H9 (cell line): ENCODE measurements at regions not wholly inside any gene's neighbourhood (a gene's known extent, or its start where the extent isn't known, plus 50 kb on each side); places are given as distances from the start of the nearest gene placed in this dataset.

ENCODE experiments used
- DNase-seq: peaks from one replicate; pipeline ENCODE4 v3.0.0-alpha.2; 2017
- H2AFZ ChIP-seq: one replicate; pipeline ENCODE4 v1.6.1; 2013; ENCODE audit warnings: mild to moderate bottlenecking, low read length, control low read depth, moderate library complexity
- H2AK5ac ChIP-seq: 2 replicates; pipeline ENCODE4 v1.6.1; 2013; ENCODE audit warnings: low read length, control low read depth, mixed read lengths; ENCODE audit not compliant: insufficient read length
- H2BK120ac ChIP-seq: one replicate; pipeline ENCODE4 v1.6.1; 2013; ENCODE audit warnings: low read depth, mild to moderate bottlenecking, low read length, control low read depth, inconsistent platforms; ENCODE audit not compliant: poor library complexity, severe bottlenecking
- H2BK12ac ChIP-seq: 2 replicates; pipeline ENCODE4 v1.6.1; 2013; ENCODE audit warnings: low read length, control low read depth, mixed read lengths, low read depth; ENCODE audit not compliant: insufficient read length
- H2BK15ac ChIP-seq: 2 replicates; pipeline ENCODE4 v1.6.1; 2013; ENCODE audit warnings: low read depth, low read length, control low read depth
- H2BK20ac ChIP-seq: one replicate; pipeline ENCODE4 v1.6.1; 2013; ENCODE audit warnings: low read depth, mild to moderate bottlenecking, low read length, control low read depth, inconsistent platforms; ENCODE audit not compliant: poor library complexity, severe bottlenecking
- H2BK5ac ChIP-seq: 2 replicates; pipeline ENCODE4 v1.6.1; 2013; ENCODE audit warnings: low read length, control low read depth, mixed read lengths; ENCODE audit not compliant: insufficient read length
- H3K14ac ChIP-seq: 2 replicates; pipeline ENCODE4 v1.6.1; 2013; ENCODE audit warnings: low read length, control low read depth; ENCODE audit not compliant: insufficient read depth
- H3K18ac ChIP-seq: 2 replicates; pipeline ENCODE4 v1.6.1; 2013; ENCODE audit warnings: low read depth, mild to moderate bottlenecking, mixed read lengths, low read length, control low read depth; ENCODE audit not compliant: insufficient read length
- H3K23ac ChIP-seq: 2 replicates; pipeline ENCODE4 v1.6.1; 2013; ENCODE audit warnings: low read length, control low read depth, mixed read lengths, low read depth; ENCODE audit not compliant: insufficient read length
- H3K23me2 ChIP-seq: 2 replicates; pipeline ENCODE4 v1.6.1; 2013; ENCODE audit warnings: low read depth, mild to moderate bottlenecking, mixed read lengths, low read length, control low read depth; ENCODE audit not compliant: insufficient read length, poor library complexity, severe bottlenecking
- H3K27ac ChIP-seq: 2 replicates; pipeline ENCODE4 v1.5.1; 2013; ENCODE audit warnings: low read length, control low read depth, mixed read lengths, low read depth; ENCODE audit not compliant: insufficient read length
- H3K27me3 ChIP-seq: 2 replicates; pipeline ENCODE4 v1.6.1; 2013; ENCODE audit warnings: low read length, control low read depth, inconsistent platforms; ENCODE audit not compliant: insufficient read depth
- H3K4ac ChIP-seq: 2 replicates; pipeline ENCODE4 v1.6.1; 2013; ENCODE audit warnings: low read depth, mild to moderate bottlenecking, control low read depth, inconsistent platforms, low read length, moderate library complexity
- H3K4me1 ChIP-seq: 2 replicates; pipeline ENCODE4 v1.6.1; 2013; ENCODE audit warnings: low read length, control low read depth, inconsistent platforms; ENCODE audit not compliant: insufficient read depth
- H3K4me2 ChIP-seq: 2 replicates; pipeline ENCODE4 v1.6.1; 2013; ENCODE audit warnings: low read length, control low read depth, mixed read lengths; ENCODE audit not compliant: insufficient read length, insufficient read depth
- H3K56ac ChIP-seq: 2 replicates; pipeline ENCODE4 v1.6.1; 2013; ENCODE audit warnings: low read depth, mild to moderate bottlenecking, mixed read lengths, low read length, control low read depth; ENCODE audit not compliant: insufficient read length
- H3K79me1 ChIP-seq: 2 replicates; pipeline ENCODE4 v1.6.1; 2013; ENCODE audit warnings: low read depth, mild to moderate bottlenecking, moderate library complexity, low read length, control low read depth, inconsistent platforms; ENCODE audit not compliant: insufficient read depth, poor library complexity, severe bottlenecking
- H3K79me2 ChIP-seq: 2 replicates; pipeline ENCODE4 v1.6.1; 2013; ENCODE audit warnings: low read length, control low read depth, inconsistent platforms; ENCODE audit not compliant: insufficient read depth
- H3K9ac ChIP-seq: 2 replicates; pipeline ENCODE4 v1.6.1; 2013; ENCODE audit warnings: low read length, control low read depth, mixed read lengths; ENCODE audit not compliant: insufficient read length; ENCODE audit errors: extremely low read depth
- H3K9me3 ChIP-seq: one replicate; pipeline ENCODE4 v1.6.1; 2013; ENCODE audit warnings: low read depth, low read length, inconsistent platforms; ENCODE audit not compliant: control insufficient read depth
- H3T11ph ChIP-seq: one replicate; pipeline ENCODE4 v1.6.1; 2013; ENCODE audit warnings: mild to moderate bottlenecking, low read length, control low read depth, inconsistent platforms
- H4K20me1 ChIP-seq: one replicate; pipeline ENCODE4 v1.6.1; 2013; ENCODE audit not compliant: control insufficient read depth, insufficient read length, insufficient read depth
- H4K5ac ChIP-seq: 2 replicates; pipeline ENCODE4 v1.6.1; 2013; ENCODE audit warnings: low read depth, mild to moderate bottlenecking, mixed read lengths, low read length, control low read depth; ENCODE audit not compliant: insufficient read length
- H4K8ac ChIP-seq: replicated peaks from 2 replicates; pipeline ENCODE4 v1.6.1; 2013; ENCODE audit warnings: low read length, control low read depth, mixed read lengths, low read depth; ENCODE audit not compliant: insufficient read length
- H4K91ac ChIP-seq: 2 replicates; pipeline ENCODE4 v1.6.1; 2013; ENCODE audit warnings: low read depth, mild to moderate bottlenecking, moderate library complexity, mixed read lengths, low read length, control low read depth; ENCODE audit not compliant: insufficient read length
- H3K27ac Mint-ChIP-seq, 3 experiments: 2 replicates in 2 of 3; 3 replicates in 1 of 3; pipeline ENCODE4 v1.8.0; 2020 to 2021; ENCODE audit warnings: mixed read lengths in 3 of 3, mild to moderate bottlenecking in 1 of 3, moderate library complexity in 1 of 3
- H3K27me3 Mint-ChIP-seq: 2 replicates; pipeline ENCODE4 v1.8.0; 2021; ENCODE audit warnings: low read depth, mild to moderate bottlenecking, moderate library complexity, mixed read lengths
- H3K36me3 Mint-ChIP-seq, 3 experiments: 2 replicates in 2 of 3; 3 replicates in 1 of 3; pipeline ENCODE4 v1.8.0; 2020 to 2021; ENCODE audit warnings: low read depth in 3 of 3, mixed read lengths in 3 of 3; ENCODE audit not compliant: insufficient read depth in 1 of 3
- H3K4me1 Mint-ChIP-seq, 2 experiments: 2 replicates each; pipeline ENCODE4 v1.8.0; 2020; ENCODE audit warnings: mixed read lengths in 2 of 2
- H3K4me3 Mint-ChIP-seq, 2 experiments: 2 replicates in 1 of 2; 3 replicates in 1 of 2; pipeline ENCODE4 v1.8.0; 2020 to 2021; ENCODE audit warnings: mild to moderate bottlenecking in 2 of 2, mixed read lengths in 2 of 2, moderate library complexity in 1 of 2
- H3K9me3 Mint-ChIP-seq, 2 experiments: 2 replicates in 1 of 2; 3 replicates in 1 of 2; pipeline ENCODE4 v1.8.0; 2020; ENCODE audit warnings: mild to moderate bottlenecking in 2 of 2, mixed read lengths in 2 of 2, moderate library complexity in 1 of 2
- CTCF ChIP-seq: fragments of 200-600 bp; sonication (generic); conservative IDR thresholded peaks from 3 replicates; pipeline ENCODE4 v1.8.0; 2021; ENCODE audit warnings: antibody characterized with exemption, mild to moderate bottlenecking
- WGBS: extraction: QIAGEN DNeasy Blood & Tissue Kit; methylation state at CpG from one replicate; pipeline ENCODE4 v1.1.7; 2013; ENCODE audit warnings: missing lambda C conversion rate, low lambda C conversion rate, mixed read lengths; ENCODE audit not compliant: insufficient read length; ENCODE audit errors: extremely low coverage; 5-methylcytosine and 5-hydroxymethylcytosine counted together

DNA sequence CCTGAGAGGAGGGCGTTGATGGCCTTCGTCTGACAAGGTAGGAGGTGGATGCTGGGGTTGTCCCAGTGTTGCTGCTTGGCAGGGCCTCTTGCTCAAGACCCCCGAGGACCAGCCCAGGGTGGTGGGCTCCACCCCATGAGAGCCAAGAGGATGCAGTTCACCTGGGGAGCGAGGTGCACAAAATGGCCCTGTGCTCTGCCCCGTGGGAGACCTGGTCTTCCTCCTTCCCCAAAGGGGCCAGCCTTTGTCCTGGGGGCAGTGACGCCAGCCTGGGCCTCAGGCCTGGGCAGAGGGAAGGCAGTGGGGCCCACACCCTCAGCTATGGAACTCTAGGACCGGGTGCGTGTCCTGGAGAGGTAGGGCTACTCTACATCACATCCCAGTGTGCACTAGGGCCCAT is 1233.3 kb downstream of the TBC1D22A start:
- Mint-ChIP-seq H3K4me3 (no peak overlapping the region), H3K27me3 (peaks cover 2% of the 10 kb centered on the region), H3K27ac (no peak overlapping the region), H3K9me3 (peaks cover 0 to 60% of the 10 kb centered on the region in 2 experiments; a peak in 2 of 5 replicates), H3K4me1 (peaks cover 3 to 7% of the 10 kb centered on the region in 2 experiments; a peak in 3 of 4 replicates), H3K36me3 (peaks cover 0 to 2% (median 0%) of the 10 kb centered on the region in 3 experiments; a peak in 1 of 7 replicates)
- H3T11ph ChIP-seq = no peak overlapping the region
- no CpG with 5 or more reads among the region's 8 CpGs for WGBS
- no peak overlapping the region for H3K23ac ChIP-seq
- no peaks in the 10 kb centered on the region for H3K27me3 ChIP-seq
- H3K9ac ChIP-seq = no peak overlapping the region
- H2AFZ ChIP-seq = no peak overlapping the region
- H3K4me2 ChIP-seq = no peak overlapping the region
- H2BK15ac ChIP-seq = no peak overlapping the region
- H4K8ac ChIP-seq = no peak overlapping the region
- no peak overlapping the region for H3K4ac ChIP-seq
- H3K18ac ChIP-seq = no peak overlapping the region
- no peak for TF ChIP-seq CTCF
- H2BK12ac ChIP-seq = no peak overlapping the region
- H2AK5ac ChIP-seq = no peak overlapping the region
- H4K5ac ChIP-seq = no peak overlapping the region
- no peaks in the 10 kb centered on the region for H3K23me2 ChIP-seq
- DNase-seq = no peak
- no peak overlapping the region for H3K27ac ChIP-seq
- H2BK120ac ChIP-seq = no peak overlapping the region
- H3K4me1 ChIP-seq = no peaks in the 10 kb centered on the region; the same call in 1 of the 2 replicates
- no peak overlapping the region for H2BK20ac ChIP-seq
- H3K56ac ChIP-seq = no peak overlapping the region
- H2BK5ac ChIP-seq = no peak overlapping the region
- H4K20me1 ChIP-seq = no peaks in the 10 kb centered on the region
- H3K9me3 ChIP-seq = no peaks in the 10 kb centered on the region
- no peaks in the 10 kb centered on the region for H3K79me2 ChIP-seq
- no peaks in the 10 kb centered on the region for H3K79me1 ChIP-seq
- no peak overlapping the region for H3K14ac ChIP-seq
- H4K91ac ChIP-seq = no peak overlapping the region
